GM12878 (cell line): ENCODE measurements at regions not wholly inside any gene's neighbourhood (a gene's known extent, or its start where the extent isn't known, plus 50 kb on each side); places are given as distances from the start of the nearest gene placed in this dataset.
"Not testable (repeated sequence)": the region's sequence is repeated elsewhere in the genome, so short reads cannot be mapped to it uniquely, and the experiment has no call there.

Experiments
- BCLAF1 ChIP-seq: fragments of 450-650 bp; IDR thresholded peaks from 2 replicates; pipeline ENCODE4 v1.6.1; 2017; ENCODE audit warnings: antibody characterized with exemption, mild to moderate bottlenecking, moderate library complexity
- CTCF ChIP-seq, 3 experiments: IDR thresholded peaks in 2 of 3; conservative IDR thresholded peaks in 1 of 3; 2 replicates each; pipeline ENCODE4 v1.5.1; 2011; ENCODE audit warnings: low read depth in 3 of 3, low read length in 3 of 3, mild to moderate bottlenecking in 3 of 3, control low read depth in 2 of 3, moderate library complexity in 2 of 3, inconsistent platforms in 1 of 3, mixed read lengths in 1 of 3; ENCODE audit not compliant: control insufficient read depth in 2 of 3, insufficient read depth in 1 of 3; ENCODE audit errors: extremely low read depth in 1 of 3
- POLR2AphosphoS2 ChIP-seq: IDR thresholded peaks from 2 replicates; pipeline ENCODE4 v1.6.1; 2011; ENCODE audit warnings: low read depth, mild to moderate bottlenecking, low read length, improper control_type of control experiment, moderate library complexity
- SMARCA5 ChIP-seq: fragments of 450-650 bp; IDR thresholded peaks from 2 replicates; pipeline ENCODE4 v1.6.1; 2017; ENCODE audit warnings: mild to moderate bottlenecking
- TBL1XR1 ChIP-seq: IDR thresholded peaks from 2 replicates; pipeline ENCODE4 v1.6.1; 2012; ENCODE audit warnings: low read depth, low read length, improper control_type of control experiment

GRCh38 chr2:210787831-210788230 lies 231.4 kb downstream of the CPS1 start:
- TF ChIP-seq SMARCA5; TBL1XR1; CTCF (IDR thresholded peaks at IDR 0.05 in 2 of 3, conservative IDR thresholded peaks at IDR 0.05 in 1 of 3; ENCODE audit: control insufficient read depth in 2 of 3, extremely low read depth in 1 of 3, insufficient read depth in 1 of 3, low read depth in 3 of 3, low read length in 3 of 3); BCLAF1; POLR2AphosphoS2: not testable (repeated sequence)
